ENCODE measurements at regions not wholly inside any gene's neighbourhood (a gene's known extent, or its start where the extent isn't known, plus 50 kb on each side); places are given as distances from the start of the nearest gene placed in this dataset.

DNA sequence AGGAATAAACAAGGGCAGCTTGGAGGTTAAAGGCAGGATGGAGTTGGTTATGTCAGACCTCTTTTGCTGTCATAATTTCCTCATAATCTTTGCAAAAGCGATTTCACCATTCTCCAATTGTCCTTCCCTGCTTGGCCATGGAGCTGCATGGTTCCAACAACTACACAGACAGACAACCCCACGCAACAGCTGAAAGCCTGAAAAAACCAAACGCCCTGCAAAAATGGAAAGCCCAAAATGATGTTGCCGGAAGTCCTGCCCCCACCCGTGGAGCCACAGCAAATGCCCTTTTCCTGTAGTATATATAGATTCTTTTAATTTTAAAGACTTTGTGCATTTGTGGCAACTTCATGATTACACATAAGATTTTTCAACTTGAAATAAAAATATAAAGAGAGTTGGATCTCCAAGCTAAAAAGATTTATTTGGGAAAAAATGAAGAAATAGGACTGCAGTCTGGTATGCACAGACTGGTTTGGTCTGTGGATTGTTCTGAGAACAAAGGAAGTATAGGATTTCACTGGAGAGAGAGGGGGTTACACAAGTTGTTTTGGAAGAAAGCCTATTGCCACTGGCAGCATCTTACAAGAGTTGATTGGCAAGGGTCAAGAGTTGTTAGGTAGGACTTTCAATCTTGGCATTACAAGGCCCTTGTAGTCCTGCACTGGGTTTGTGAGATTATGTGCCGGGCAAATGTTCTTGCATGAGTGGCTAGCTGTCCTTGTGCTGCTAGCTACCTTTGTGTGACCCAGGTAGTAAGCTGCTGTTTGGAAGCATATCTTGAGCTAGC is 190.0 kb downstream of the C6orf118 start:
- TF ChIP-seq ZNF274 (IDR thresholded peaks at IDR 0.05; ENCODE audit: low read depth, low read length) = no peak
- H3K4me3 ChIP-seq (ENCODE audit: low read length) = no peak overlapping the region

DNA sequence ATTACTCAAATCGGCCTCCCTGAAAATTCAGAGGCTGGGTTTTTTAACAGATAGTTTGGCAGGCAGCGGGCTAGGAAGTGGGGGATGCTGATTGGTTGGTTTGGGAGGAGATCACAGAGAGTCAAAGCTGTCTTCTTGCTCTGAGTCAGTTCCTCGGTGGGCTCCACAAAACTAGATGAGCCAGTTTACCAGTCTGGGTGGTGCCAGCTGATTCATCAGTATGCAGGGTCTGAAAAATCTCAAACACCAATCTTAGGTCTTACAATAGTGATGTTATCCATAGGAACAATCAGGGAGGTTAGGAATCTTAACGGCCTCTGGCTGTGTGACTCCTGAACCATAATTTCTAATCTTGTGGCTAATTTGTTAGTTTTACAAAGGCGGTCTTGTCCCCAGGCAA is 190.7 kb downstream of the C6orf118 start:
- H3K4me3 ChIP-seq (ENCODE audit: low read length) = no peak overlapping the region
- no peak for TF ChIP-seq ZNF274 (IDR thresholded peaks at IDR 0.05; ENCODE audit: low read depth, low read length)

DNA sequence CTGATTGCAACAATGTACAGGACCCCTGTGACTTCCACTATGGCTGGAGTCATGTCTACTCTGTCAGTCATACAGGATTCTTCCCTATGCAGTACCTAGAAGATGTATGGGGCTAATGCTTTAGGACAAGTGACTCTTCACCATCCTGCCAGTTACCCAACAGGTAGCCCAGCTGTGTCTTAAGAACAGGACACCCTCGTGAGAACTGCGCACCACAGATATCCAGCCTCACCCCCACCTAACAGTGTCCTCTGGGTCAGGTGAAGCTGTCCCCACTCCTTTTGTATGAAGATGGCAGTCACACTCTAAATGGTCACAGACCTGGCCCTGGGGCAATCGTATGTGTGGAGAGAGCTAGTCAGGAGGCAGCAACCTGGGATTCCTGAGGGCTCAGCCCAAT is 191.6 kb downstream of the C6orf118 start:
- no peak for TF ChIP-seq ZNF274 (IDR thresholded peaks at IDR 0.05; ENCODE audit: low read depth, low read length)
- H3K4me3 ChIP-seq (ENCODE audit: low read length) = no peak overlapping the region

DNA sequence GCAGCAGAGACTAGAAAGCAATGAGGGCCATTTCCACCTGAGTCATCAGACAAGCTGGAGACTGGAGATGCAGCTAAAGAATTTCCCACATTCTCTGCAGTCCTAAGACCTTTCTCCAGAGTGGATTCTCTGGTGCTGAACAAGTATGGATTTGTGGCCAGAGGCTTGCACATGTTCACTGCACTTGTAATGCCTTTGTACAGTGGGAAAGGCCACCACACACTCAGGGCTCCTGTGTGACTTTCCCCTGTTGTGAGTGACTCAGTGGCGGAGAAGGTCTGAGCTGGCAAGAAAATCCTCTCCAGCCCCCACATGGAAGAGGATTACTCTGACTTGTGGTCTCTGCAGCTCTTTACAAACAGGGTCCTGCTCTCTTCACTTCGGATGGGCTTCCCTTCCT is 192.3 kb downstream of the C6orf118 start:
- no peak overlapping the region for H3K4me3 ChIP-seq (ENCODE audit: low read length)
- no peak for TF ChIP-seq ZNF274 (IDR thresholded peaks at IDR 0.05; ENCODE audit: low read depth, low read length)

DNA sequence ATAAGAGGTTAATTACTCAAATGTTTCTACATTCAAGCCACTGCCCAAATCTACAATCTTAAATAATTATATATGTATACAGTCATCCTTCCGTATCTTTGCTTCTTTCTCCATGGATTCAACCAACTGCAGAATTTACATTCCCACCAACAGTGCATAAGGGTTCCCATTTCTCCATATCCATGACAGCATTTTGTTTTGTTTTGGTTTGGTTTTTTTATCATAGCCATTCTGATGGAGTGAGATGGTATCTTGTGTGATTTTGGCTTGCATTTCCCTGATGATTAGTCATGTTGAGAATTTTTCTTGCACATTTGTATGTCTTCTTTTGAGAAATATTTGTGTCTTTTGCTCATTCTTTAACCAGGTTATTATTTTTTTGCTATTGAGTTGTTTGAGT is 198.5 kb downstream of the C6orf118 start:
- H3K4me3 ChIP-seq (ENCODE audit: low read length) = no peak overlapping the region
- no peak for TF ChIP-seq ZNF274 (IDR thresholded peaks at IDR 0.05; ENCODE audit: low read depth, low read length)

DNA sequence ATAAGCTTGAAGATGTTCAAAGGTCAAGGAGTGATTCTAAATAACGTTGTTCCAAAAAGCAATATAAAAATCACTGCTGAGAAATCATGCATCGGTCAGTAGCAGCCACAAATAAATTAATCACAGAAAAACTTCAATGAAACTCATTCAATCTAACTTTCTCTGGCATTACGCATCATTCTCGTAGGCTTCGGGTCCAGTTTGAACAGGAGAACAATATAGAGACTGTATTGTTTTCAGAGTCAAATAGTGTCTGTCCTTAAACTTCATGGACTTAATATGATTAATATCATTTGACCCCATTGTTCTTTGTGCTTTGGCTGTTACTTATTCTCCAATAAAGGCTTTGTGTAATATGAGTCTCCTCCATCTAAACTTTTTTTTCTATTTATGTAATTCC is 200.4 kb downstream of the C6orf118 start:
- H3K4me3 ChIP-seq (ENCODE audit: low read length) = no peak overlapping the region
- TF ChIP-seq ZNF274 (IDR thresholded peaks at IDR 0.05; ENCODE audit: low read depth, low read length) = no peak

DNA sequence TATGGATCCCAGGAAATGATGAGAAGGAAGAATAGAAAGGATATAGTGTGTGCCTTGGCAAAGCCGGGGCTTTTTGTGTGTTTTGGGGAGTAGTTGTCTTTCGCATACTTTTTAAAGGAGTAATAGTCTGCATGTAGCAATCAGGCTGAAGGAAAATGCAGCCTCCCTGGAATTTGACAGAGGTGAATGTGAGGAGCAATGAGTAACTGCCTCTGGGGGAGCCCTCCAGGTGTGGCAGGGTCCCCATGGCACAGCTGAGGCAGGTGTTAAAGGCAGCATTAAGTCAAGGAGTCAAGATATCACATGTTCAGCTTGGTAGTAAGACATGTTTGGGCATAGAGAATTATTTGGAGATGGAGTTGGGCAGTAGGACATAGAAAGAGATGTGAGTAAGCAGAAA is 203.1 kb downstream of the C6orf118 start:
- H3K4me3 ChIP-seq (ENCODE audit: low read length) = no peak overlapping the region
- TF ChIP-seq ZNF274 (IDR thresholded peaks at IDR 0.05; ENCODE audit: low read depth, low read length) = no peak

DNA sequence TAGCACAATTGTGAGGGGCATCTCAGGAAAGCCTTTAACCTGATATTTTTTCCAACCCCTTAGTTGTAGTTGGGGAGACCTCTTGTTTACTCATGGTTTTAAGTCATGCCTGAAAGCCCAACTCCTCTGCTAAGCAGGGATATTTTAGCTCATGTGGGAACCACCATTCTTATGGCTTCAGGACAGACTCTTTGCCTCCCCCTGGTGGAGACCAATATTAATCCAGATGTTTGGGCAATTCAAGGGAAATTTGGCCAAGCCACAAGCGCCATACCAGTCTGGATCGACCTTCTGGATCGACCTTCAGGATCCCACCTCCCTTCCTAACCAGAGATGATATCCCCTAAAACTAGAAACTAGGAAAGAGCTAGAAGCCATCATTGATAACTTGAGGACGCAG is 211.2 kb downstream of the C6orf118 start:
- TF ChIP-seq ZNF274 (IDR thresholded peaks at IDR 0.05; ENCODE audit: low read depth, low read length) = no peak
- no peak overlapping the region for H3K4me3 ChIP-seq (ENCODE audit: low read length)

DNA sequence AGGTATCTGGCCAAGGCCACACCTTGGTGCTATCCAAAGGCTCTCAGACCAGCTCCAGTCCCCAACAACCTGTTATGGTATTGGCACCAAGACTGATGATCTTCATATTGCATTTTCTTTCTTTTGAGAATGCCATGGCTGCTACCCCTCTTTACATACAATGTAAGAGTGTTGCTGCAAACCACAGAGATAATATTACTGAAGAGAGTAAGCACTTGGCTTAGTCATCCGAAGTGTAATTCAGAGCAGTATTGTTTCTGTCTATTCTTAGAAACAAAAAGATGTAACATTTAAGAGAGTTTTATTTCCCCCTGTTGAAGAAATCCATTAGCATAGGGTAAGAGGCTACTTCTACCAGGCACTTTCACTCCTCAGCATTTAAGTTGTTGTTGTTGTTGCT is 212.5 kb downstream of the C6orf118 start:
- no peak for TF ChIP-seq ZNF274 (IDR thresholded peaks at IDR 0.05; ENCODE audit: low read depth, low read length)
- no peak overlapping the region for H3K4me3 ChIP-seq (ENCODE audit: low read length)

DNA sequence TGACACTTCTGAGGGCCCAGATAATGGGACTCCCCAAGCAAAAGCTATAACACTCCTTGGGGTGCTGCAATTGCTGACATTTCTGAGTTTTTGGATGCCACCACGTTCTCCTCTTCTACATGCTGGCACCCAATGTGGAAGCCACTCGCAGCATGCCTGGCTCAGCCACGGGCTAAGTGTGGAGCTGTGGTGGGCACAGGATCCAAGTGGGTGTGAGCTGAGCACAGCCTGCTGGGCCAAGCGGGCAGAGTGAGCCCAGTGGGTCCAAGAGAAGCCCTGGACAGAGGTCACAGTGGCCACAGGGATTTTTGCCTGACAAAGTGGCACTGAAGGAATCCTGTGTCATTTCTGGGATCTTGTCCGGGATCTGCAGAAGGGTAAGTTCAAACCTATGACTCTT is 213.2 kb downstream of the C6orf118 start:
- TF ChIP-seq ZNF274 (IDR thresholded peaks at IDR 0.05; ENCODE audit: low read depth, low read length) = no peak
- H3K4me3 ChIP-seq (ENCODE audit: low read length) = no peak overlapping the region

DNA sequence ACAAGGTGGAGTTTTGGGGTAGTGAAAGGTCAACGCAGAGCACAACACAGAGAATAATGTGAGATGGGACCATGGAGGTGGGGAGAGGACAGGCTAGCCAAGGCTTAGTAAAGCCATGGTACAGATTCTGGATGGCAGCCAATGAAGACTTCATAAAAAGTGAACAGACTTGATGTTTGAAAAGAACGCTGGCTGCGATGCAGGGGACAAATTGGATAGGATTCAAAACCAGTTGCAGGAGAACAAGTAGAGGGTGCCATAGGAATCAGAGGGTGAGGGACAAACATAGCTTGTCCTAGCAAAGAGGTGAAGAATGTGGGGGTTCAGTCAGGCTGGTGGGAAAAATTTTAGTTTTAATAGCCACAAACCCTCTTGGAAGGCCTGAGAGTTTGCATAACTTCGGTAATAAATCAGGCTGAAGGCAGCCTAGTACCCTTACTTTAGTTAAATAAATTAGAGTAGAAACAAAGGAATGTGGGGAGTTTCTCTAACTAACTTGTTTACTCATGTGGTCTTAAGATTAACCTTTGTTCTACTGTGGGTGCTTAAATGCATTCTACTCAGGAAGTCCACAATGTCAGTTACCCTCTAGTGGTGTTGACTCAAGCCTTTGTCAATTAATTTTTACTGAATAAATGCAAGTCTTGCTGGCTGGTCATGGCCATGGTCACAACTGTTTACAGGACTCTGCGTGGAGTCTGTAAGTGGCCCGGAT is 216.4 kb downstream of the C6orf118 start:
- no peak for TF ChIP-seq ZNF274 (IDR thresholded peaks at IDR 0.05; ENCODE audit: low read depth, low read length)
- no peak overlapping the region for H3K4me3 ChIP-seq (ENCODE audit: low read length)

DNA sequence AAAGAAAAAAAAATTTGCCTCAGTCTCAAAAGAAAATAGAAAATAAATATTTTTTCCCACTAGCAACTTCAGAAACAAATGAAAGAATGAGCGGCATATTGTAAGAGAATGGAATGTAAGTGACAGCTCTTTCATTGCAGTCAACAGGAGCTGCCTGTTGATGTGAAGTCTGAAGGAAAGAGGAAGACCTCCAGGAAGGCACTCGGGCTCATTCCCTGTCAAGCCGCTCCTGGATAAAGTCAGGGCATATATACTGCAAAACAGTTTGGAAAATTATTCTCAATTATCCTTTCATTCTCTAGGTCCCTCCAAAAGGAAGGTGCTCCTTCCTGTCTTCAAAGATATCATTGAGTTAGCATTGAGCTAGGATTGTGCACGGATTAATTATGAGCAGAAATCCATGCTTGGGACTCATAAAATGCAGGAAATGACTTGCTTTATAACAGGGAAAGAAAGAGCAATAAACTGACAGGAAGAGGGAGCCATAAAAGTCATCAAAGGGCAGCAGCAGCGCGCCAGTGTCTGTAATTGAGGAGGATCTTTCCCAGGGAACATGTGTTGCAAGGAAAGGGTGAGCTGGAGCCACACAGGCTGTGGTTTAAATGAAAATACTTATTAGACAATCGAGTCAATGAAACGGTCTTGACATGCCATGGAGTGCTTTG is 218.2 kb downstream of the C6orf118 start:
- no peak for TF ChIP-seq ZNF274 (IDR thresholded peaks at IDR 0.05; ENCODE audit: low read depth, low read length)
- H3K4me3 ChIP-seq (ENCODE audit: low read length) = no peak overlapping the region

DNA sequence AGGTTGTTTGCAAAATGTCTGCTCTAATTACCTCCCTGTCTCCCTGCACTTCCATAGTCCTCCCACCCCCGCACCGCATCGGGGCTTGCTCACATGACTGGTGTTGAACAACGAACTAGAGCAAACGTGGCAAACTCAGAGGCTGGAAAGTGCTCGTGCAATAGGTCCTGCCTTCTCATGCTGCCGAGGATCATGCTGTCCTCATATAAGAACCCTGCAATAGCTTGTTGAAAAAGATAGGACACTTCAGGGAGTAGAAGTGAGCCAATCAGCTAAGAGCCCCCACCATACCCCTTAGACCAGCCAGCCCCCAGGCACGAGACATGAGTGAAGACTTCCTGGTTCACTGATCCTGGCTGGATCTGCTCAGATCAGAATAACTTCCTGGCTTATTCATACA is 219.2 kb downstream of the C6orf118 start:
- no peak for TF ChIP-seq ZNF274 (IDR thresholded peaks at IDR 0.05; ENCODE audit: low read depth, low read length)
- no peak overlapping the region for H3K4me3 ChIP-seq (ENCODE audit: low read length)

DNA sequence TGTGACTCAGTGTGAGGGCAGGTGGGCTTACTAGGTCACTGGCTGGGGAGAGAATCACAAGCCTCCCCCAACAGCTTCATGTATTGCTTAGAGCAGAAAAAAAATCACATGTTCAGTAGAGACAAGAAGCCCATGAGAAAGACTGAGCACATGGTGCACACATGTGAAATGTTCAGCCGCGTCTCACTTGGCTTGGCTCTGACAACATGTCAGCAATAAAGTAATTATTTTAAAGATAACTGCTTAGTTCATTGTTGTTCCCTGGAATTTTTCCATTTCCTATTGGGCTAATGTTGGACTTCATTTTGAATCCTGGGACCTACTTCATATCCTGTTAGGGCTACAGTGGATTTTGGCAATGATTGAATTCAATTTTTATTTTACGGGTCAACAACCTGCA is 222.6 kb downstream of the C6orf118 start:
- TF ChIP-seq ZNF274 (IDR thresholded peaks at IDR 0.05; ENCODE audit: low read depth, low read length) = no peak
- no peak overlapping the region for H3K4me3 ChIP-seq (ENCODE audit: low read length)

DNA sequence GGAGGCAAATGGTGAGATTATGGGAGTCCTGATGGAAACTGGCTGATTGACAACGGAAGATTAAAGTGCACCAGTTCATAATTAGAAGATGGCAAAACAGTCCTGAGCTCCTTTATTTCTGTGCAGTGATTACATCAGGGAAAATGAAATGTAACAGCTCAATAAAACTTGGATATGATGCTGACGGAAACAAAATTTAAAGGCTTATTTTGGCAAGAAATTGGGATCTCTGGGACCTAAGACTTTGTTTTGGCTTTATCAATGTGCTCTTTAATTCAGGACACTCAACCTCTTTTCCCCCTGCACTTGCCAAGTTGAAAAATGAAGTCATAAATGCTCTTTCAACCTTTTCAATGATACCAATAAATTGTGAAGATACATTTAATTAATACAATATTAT is 226.8 kb downstream of the C6orf118 start:
- no peak overlapping the region for H3K4me3 ChIP-seq (ENCODE audit: low read length)
- TF ChIP-seq ZNF274 (IDR thresholded peaks at IDR 0.05; ENCODE audit: low read depth, low read length) = no peak
